ENCODE measurements at regions not wholly inside any gene's neighbourhood (a gene's known extent, or its start where the extent isn't known, plus 50 kb on each side); places are given as distances from the start of the nearest gene placed in this dataset.

GRCh38 chrX:78452356-78452755, 124.9 kb upstream of the CYSLTR1 start:
- TF ChIP-seq CTCF (IDR thresholded peaks at IDR 0.05; ENCODE audit: insufficient read depth, low read length, poor library complexity, severe bottlenecking) = no peak
- TF ChIP-seq EZH2phosphoT487 (conservative IDR thresholded peaks at IDR 0.05; ENCODE audit: low read length) = no peak

Data from SU-DHL-6 (cell line).